ENCODE measurements at regions not wholly inside any gene's neighbourhood (a gene's known extent, or its start where the extent isn't known, plus 50 kb on each side); places are given as distances from the start of the nearest gene placed in this dataset.
"Not testable (repeated sequence)": the region's sequence is repeated elsewhere in the genome, so short reads cannot be mapped to it uniquely, and the experiment has no call there.

GRCh38 chrX:136975684-136976470, 57.9 kb downstream of the GPR101 start:
- DNase-seq (ENCODE audit: low read depth): no peak

GRCh38 chrX:136967966-136968365, 65.8 kb downstream of the GPR101 start:
- DNase-seq (ENCODE audit: low read depth): no peak

GRCh38 chrX:136963973-136964372, 69.8 kb downstream of the GPR101 start:
- DNase-seq (ENCODE audit: low read depth): no peak

- DNase-seq (ENCODE audit: low read depth): peak; percentile 35
These were observed 72.1 kb downstream of the GPR101 start for GRCh38 chrX:136961594-136962135.

- DNase-seq (ENCODE audit: low read depth): peak; percentile 30
These were observed 74.4 kb upstream of the RBMX start for GRCh38 chrX:136954930-136955329.

- peak; percentile 64 for DNase-seq (ENCODE audit: low read depth)
These were observed 73.6 kb upstream of the RBMX start for GRCh38 chrX:136953867-136954787.

GRCh38 chrX:136950211-136950610, 69.7 kb upstream of the RBMX start:
- DNase-seq (ENCODE audit: low read depth): no peak

- DNase-seq (ENCODE audit: low read depth): peak; percentile 32
These were observed 61.1 kb upstream of the RBMX start for GRCh38 chrX:136941396-136942337.

GRCh38 chrX:136936183-136936549, 55.6 kb upstream of the RBMX start:
- DNase-seq (ENCODE audit: low read depth): peak; percentile 72

GRCh38 chrX:136935533-136936182, 55.1 kb upstream of the RBMX start:
- DNase-seq (ENCODE audit: low read depth): not testable (repeated sequence)

- not testable (repeated sequence) for DNase-seq (ENCODE audit: low read depth)
These were observed 54.1 kb upstream of the RBMX start for GRCh38 chrX:136934652-136935051.

GRCh38 chrX:136933611-136934145, 53.2 kb upstream of the RBMX start:
- no peak for DNase-seq (ENCODE audit: low read depth)

- no peak for DNase-seq (ENCODE audit: low read depth)
These were observed 51.1 kb upstream of the RBMX start for GRCh38 chrX:136931661-136932060.
